Colonic mucosa (tissue), 4 donors: ENCODE measurements at regions not wholly inside any gene's neighbourhood (a gene's known extent, or its start where the extent isn't known, plus 50 kb on each side); places are given as distances from the start of the nearest gene placed in this dataset.

Experiments used
- DNase-seq: peaks from one replicate; pipeline ENCODE4 v3.0.0-alpha.2; 2020
- H3K27ac ChIP-seq: fragments of 200-600 bp; one replicate; pipeline ENCODE4 v1.8.0; 2021
- H3K27me3 ChIP-seq: fragments of 200-600 bp; one replicate; pipeline ENCODE4 v1.8.0; 2021
- H3K36me3 ChIP-seq: fragments of 200-600 bp; one replicate; pipeline ENCODE4 v1.8.0; 2021
- H3K4me1 ChIP-seq: fragments of 200-600 bp; one replicate; pipeline ENCODE4 v1.8.0; 2021; ENCODE audit warnings: mild to moderate bottlenecking
- H3K4me3 ChIP-seq: fragments of 200-600 bp; one replicate; pipeline ENCODE4 v1.8.0; 2021
- H3K9ac ChIP-seq, 2 donors: one replicate each; pipeline ENCODE4 v1.7.0; 2013; ENCODE audit warnings: control low read depth in 2 of 2, low read depth in 2 of 2, low read length in 2 of 2
- H3K9me3 ChIP-seq: fragments of 200-600 bp; one replicate; pipeline ENCODE4 v1.8.0; 2021
- CTCF ChIP-seq: fragments of 200-600 bp; IDR thresholded peaks from one replicate; pipeline ENCODE4 v1.8.0; 2022; ENCODE audit warnings: antibody characterized with exemption, mild to moderate bottlenecking
- intact Hi-C: fragments of 100-400 bp; cut with DNase I; formaldehyde crosslinking; loops from one replicate; pipeline ENCODE4 v1.14.1; 2022
- donor health status: healthy.
- donor health status: DM: no; HTN: no; CAD: no.
- donor health status: DM: no; HTN: no; CAD: no.

GRCh38 chr3:193096076-193096475 is 144.9 kb upstream of the PLAAT1 start:
- DNase-seq: no peak
- no peak for TF ChIP-seq CTCF
- intact Hi-C loops: no loop called here

GRCh38 chr3:193114431-193115340 is 126.3 kb upstream of the PLAAT1 start:
- Histone ChIP-seq H3K27me3 (no peaks in the 10 kb centered on the region), H3K9ac (no peak overlapping the region), H3K27ac (no peak overlapping the region), H3K4me3 (no peak overlapping the region), H3K36me3 (no peaks in the 10 kb centered on the region), H3K4me1 (no peaks in the 10 kb centered on the region), H3K9me3 (no peaks in the 10 kb centered on the region)
- DNase-seq: no peak
- TF ChIP-seq CTCF: no peak
- intact Hi-C loops: no loop called here

More at GRCh38 chr3:193096076-193096475, 144.9 kb upstream of the PLAAT1 start:
- Histone ChIP-seq H3K4me1 (no peaks in the 10 kb centered on the region), H3K9me3 (no peaks in the 10 kb centered on the region), H3K36me3 (no peaks in the 10 kb centered on the region), H3K9ac (no peak overlapping the region), H3K27ac (no peak overlapping the region), H3K4me3 (no peak overlapping the region), H3K27me3 (no peaks in the 10 kb centered on the region)

GRCh38 chr3:193116871-193117270 is 124.2 kb upstream of the PLAAT1 start:
- H3K27me3 ChIP-seq: no peaks in the 10 kb centered on the region
- H3K4me3 ChIP-seq: no peak overlapping the region
- H3K4me1 ChIP-seq: no peaks in the 10 kb centered on the region
- no peak overlapping the region for H3K9ac ChIP-seq
- intact Hi-C loops: no loop called here
- no peaks in the 10 kb centered on the region for H3K9me3 ChIP-seq
- H3K36me3 ChIP-seq: no peaks in the 10 kb centered on the region
- no peak for TF ChIP-seq CTCF
- H3K27ac ChIP-seq: no peak overlapping the region
- no peak for DNase-seq

- no peak for DNase-seq
- Histone ChIP-seq H3K4me3 (no peak overlapping the region), H3K36me3 (no peaks in the 10 kb centered on the region), H3K9me3 (no peaks in the 10 kb centered on the region), H3K27me3 (no peaks in the 10 kb centered on the region), H3K4me1 (no peaks in the 10 kb centered on the region), H3K27ac (no peak overlapping the region), H3K9ac (no peak overlapping the region)
- TF ChIP-seq CTCF: no peak
- intact Hi-C loops: no loop called here
Observed at GRCh38 chr3:193118907-193119306, 122.1 kb upstream of the PLAAT1 start.

- intact Hi-C loops: no loop called here
- no peak for TF ChIP-seq CTCF
- H3K27me3 ChIP-seq: no peaks in the 10 kb centered on the region
- H3K9ac ChIP-seq: no peak overlapping the region
- no peak overlapping the region for H3K27ac ChIP-seq
- no peaks in the 10 kb centered on the region for H3K4me1 ChIP-seq
- H3K36me3 ChIP-seq: no peaks in the 10 kb centered on the region
- H3K4me3 ChIP-seq: no peak overlapping the region
- H3K9me3 ChIP-seq: no peaks in the 10 kb centered on the region
- DNase-seq: no peak
Observed at GRCh38 chr3:193119926-193120325, 121.1 kb upstream of the PLAAT1 start.
